AG10803 (cell line): ENCODE measurements at regions not wholly inside any gene's neighbourhood (a gene's known extent, or its start where the extent isn't known, plus 50 kb on each side); places are given as distances from the start of the nearest gene placed in this dataset.

ENCODE experiments used
- DNase-seq: peaks from one replicate; pipeline ENCODE4 v3.0.0; 2010; ENCODE audit warnings: low read depth
- H3K4me3 ChIP-seq: 2 replicates; pipeline ENCODE4 v1.5.1; 2011; ENCODE audit warnings: mild to moderate bottlenecking, low read length, control low read depth
- TF ChIP-seq, protein P1 (sequence below): conservative IDR thresholded peaks from 2 replicates; pipeline ENCODE4 v1.5.1; 2011; ENCODE audit warnings: mild to moderate bottlenecking, low read length, control low read depth, inconsistent platforms

DNA sequence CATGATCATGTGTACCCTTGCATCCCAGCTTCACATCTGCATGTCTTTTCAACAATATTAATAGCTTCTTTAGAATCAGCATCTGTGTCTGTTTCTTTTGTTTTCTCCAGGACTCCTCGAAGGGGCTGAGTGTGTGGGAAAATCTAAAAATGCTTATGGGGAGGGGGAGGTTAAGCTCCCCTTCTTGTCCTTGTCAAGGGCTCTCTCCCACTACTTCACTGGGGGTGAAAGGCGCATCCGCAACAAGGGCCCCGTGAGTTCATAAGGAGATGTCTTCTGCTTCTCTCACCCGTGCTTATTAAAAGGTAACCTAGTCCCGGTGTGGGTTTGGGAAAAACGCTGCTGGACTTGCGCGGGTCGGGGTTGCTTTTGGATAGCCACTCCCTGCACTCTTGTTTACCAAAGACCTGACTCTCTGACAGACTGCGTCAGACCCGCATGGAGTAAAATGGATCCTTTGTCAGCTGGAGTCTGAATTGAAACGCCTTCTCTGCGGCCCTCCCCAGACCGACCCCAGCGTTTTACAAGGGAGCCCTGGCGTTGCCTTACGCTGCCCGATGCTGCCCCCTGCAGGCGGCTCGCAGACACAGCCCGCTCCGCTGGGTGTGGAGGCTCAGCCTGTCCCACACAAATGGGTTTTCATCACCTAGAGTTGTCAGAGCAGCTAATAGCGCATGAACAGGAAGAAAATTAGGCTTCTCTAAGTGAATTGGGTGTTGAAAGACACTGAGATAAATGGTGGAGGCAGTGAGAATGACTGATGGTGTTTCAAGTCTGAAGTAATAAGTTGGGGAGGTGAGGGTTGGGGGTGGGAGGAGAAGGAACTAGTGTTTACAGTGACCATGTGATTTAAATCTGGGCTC is 53.8 kb downstream of the IER5 start:
- DNase-seq: peak; percentile 79
- H3K4me3 ChIP-seq: peak overlapping the region; percentile 54
- TF ChIP-seq, protein P1, sequence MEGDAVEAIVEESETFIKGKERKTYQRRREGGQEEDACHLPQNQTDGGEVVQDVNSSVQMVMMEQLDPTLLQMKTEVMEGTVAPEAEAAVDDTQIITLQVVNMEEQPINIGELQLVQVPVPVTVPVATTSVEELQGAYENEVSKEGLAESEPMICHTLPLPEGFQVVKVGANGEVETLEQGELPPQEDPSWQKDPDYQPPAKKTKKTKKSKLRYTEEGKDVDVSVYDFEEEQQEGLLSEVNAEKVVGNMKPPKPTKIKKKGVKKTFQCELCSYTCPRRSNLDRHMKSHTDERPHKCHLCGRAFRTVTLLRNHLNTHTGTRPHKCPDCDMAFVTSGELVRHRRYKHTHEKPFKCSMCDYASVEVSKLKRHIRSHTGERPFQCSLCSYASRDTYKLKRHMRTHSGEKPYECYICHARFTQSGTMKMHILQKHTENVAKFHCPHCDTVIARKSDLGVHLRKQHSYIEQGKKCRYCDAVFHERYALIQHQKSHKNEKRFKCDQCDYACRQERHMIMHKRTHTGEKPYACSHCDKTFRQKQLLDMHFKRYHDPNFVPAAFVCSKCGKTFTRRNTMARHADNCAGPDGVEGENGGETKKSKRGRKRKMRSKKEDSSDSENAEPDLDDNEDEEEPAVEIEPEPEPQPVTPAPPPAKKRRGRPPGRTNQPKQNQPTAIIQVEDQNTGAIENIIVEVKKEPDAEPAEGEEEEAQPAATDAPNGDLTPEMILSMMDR: peak; percentile 95

DNA sequence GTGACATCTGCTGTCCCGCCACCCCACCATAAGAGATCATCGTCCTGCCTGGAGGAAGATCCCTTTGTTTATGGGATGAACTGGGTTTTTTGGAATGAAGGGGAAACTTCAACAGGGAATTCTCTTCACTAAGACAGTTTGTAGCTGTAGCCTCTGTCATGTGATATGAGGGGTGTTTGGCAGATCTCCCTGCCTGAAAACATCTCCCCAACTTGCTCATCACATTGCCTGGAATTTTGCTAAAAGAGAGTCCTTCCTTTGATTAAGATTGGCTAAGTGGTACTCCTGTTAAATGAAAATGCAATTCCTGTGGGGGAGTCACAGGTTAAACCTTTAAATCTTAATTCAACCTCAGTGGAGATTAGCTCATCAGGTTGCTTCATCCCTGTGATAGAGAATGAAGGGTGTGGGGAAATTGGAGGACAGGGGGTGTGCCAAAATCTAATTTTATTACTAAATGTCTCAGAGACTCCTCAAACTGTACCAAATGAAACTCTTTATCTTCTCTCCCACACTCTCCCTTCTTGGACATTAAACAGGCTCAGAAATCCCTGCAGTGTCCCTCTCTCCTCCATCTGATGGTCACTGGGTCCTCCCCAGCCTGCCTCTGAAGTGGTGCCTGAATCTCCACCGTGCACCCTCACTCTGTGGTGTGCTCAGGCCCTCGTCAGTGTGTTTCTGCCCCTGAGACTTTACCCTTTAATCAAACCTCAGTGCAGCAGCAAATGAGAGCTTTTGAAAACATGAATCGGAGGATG is 54.8 kb downstream of the IER5 start:
- TF ChIP-seq, protein P1: no peak
- no peak overlapping the region for H3K4me3 ChIP-seq
- DNase-seq: no peak

DNA sequence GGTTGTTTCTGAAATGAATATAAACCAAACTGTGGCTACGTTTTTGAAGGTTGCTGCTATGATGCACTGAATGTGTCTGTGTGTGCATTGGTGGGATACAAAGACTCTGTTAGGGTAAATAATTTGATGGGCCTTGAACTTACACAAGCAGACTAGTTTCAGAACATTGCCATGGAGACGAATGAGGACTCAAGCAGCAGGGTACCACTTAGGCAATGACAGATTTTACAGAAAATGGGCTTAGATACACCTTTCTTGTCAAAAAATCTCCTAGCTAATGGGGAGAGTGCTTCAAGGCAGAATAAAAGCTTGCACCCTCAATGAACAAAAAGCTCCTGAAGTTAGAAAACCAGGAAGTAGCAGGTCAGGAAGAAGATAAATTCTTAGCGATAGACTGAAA is 55.7 kb downstream of the IER5 start:
- DNase-seq: no peak
- TF ChIP-seq, protein P1: no peak
- no peak overlapping the region for H3K4me3 ChIP-seq

DNA sequence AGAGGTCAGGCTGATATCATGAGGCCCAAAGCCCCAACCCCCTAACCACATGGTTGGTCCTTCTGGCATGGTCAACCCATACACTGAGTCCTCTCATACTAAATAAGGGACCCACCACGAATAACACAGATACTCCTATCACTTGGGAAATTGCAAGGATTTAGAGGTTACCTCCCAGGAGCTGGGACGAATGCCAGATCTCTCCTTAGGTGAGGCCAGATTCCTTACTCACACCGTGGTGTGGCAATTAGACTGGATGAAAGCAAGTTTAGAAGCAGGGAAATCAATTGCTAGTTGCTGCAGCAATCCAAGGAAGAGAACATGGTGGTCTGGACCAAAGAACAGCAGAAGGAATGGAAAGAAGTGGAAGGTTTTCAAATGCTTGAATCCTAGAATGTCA is 60.1 kb downstream of the IER5 start:
- TF ChIP-seq, protein P1: no peak
- DNase-seq: no peak

DNA sequence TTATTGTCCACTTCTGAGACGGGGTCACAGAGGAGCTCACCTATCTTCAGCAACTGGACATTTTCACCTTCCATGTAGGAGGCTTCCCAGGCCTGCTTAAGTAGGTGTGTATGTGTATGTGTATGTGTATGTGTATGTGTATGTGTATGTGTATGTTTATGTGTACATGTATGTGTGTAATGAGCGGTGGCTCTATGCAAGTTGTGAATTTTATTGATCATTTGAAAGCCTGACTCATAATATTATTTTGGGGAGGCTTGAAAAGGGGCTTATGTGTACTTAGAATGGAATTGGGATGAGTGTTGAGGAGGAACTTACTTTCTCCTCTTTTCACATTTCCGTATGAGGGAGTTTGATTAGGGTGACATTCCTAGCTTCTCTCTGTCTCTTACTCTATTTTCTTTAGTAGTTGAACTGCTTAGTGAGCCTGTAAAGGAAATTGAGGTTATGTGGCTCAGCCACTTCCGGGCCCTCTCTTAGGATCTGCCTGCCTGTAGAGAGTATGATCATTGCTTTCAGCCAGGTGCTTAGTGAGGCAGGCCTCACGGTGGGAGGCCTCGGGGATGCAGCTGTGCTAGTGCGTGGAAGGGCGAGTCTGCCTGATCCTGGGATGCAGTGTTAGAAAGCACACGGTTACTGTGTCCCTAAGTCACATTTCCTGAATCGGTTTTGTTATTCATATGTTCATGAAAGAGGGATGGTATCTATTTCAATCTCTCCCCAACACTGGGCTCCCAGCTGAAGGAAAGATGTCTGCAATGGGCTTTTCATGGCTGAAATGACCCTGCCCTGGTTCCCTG is 61.0 kb downstream of the IER5 start:
- TF ChIP-seq, protein P1: no peak
- H3K4me3 ChIP-seq: no peak overlapping the region

More for the DNA sequence above, 60.1 kb downstream of the IER5 start:
- H3K4me3 ChIP-seq: no peak overlapping the region

DNA sequence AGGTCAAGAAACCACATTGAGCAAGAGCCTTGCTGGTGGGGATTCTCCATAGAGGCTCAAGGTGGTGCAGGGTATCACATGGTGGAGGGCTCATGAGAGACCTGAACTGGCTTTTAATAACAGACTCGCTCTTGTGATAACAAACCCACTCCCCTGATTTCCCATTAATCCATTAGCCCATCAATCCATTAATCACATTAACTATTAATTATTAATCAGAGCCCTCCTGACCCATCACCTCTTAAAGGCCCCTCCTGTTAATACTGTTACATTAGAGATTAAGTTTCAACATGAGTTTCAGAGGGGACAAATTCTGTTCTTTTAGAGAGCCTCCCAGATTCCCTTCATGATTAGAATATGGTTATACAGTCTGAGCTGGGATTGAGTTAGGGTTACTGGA is 61.8 kb downstream of the IER5 start:
- TF ChIP-seq, protein P1: no peak
- DNase-seq: no peak
- no peak overlapping the region for H3K4me3 ChIP-seq

More for the DNA sequence above, 61.0 kb downstream of the IER5 start:
- DNase-seq: no peak
